ENCODE measurements at regions not wholly inside any gene's neighbourhood (a gene's known extent, or its start where the extent isn't known, plus 50 kb on each side); places are given as distances from the start of the nearest gene placed in this dataset.

- Mint-ChIP-seq H3K27ac (no peak overlapping the region), H3K36me3 (ENCODE audit: low read depth) (no peaks in the 10 kb centered on the region), H3K4me3 (no peak overlapping the region), H3K4me1 (peaks cover 8% of the 10 kb centered on the region), H3K27me3 (ENCODE audit: insufficient read depth) (peaks cover 4% of the 10 kb centered on the region), H3K9me3 (no peaks in the 10 kb centered on the region)
- Histone ChIP-seq H3K27me3 (ENCODE audit: control insufficient read depth, insufficient read depth, low read length, poor library complexity, severe bottlenecking) (peaks cover 2% of the 10 kb centered on the region), H3K9ac (ENCODE audit: extremely low read depth, low read length, poor library complexity, severe bottlenecking) (no peak overlapping the region), H3K4me1 (ENCODE audit: control insufficient read depth, insufficient read depth, low read length) (peaks cover 5% of the 10 kb centered on the region), H3K4me3 (ENCODE audit: low read length) (no peak overlapping the region), H3K36me3 (ENCODE audit: control insufficient read depth, insufficient read depth, low read length) (no peaks in the 10 kb centered on the region), H3K27ac (ENCODE audit: low read depth, low read length) (no peak overlapping the region), H3K9me3 (ENCODE audit: control insufficient read depth, low read length) (no peaks in the 10 kb centered on the region)
- whole genome bisulfite sequencing, 2 experiments (ENCODE audit: insufficient coverage in 1 of 2, insufficient read length in 1 of 2): 84 to 92% methylated on average over 2 of the region's 2 CpGs
- TF ChIP-seq CTCF (conservative IDR thresholded peaks at IDR 0.05): no peak
- DNase-seq: no peak
Measured at GRCh38 chr14:58738876-58739275, 101.1 kb downstream of the DACT1 start.

GRCh38 chr14:58739674-58740073, 101.9 kb downstream of the DACT1 start:
- TF ChIP-seq CTCF (conservative IDR thresholded peaks at IDR 0.05): no peak
- no peak for DNase-seq
- H3K9me3 ChIP-seq (ENCODE audit: control insufficient read depth, low read length): no peaks in the 10 kb centered on the region
- no peak overlapping the region for H3K9ac ChIP-seq (ENCODE audit: extremely low read depth, low read length, poor library complexity, severe bottlenecking)
- H3K27me3 ChIP-seq (ENCODE audit: control insufficient read depth, insufficient read depth, low read length, poor library complexity, severe bottlenecking): no peaks in the 10 kb centered on the region
- no peak overlapping the region for H3K4me3 ChIP-seq (ENCODE audit: low read length)
- Mint-ChIP-seq H3K27me3 (ENCODE audit: insufficient read depth) (peaks cover 4% of the 10 kb centered on the region), H3K36me3 (ENCODE audit: low read depth) (no peaks in the 10 kb centered on the region), H3K27ac (no peak overlapping the region), H3K4me1 (peaks cover 14% of the 10 kb centered on the region), H3K4me3 (no peak overlapping the region), H3K9me3 (no peaks in the 10 kb centered on the region)
- H3K27ac ChIP-seq (ENCODE audit: low read depth, low read length): no peak overlapping the region
- WGBS, 2 experiments (ENCODE audit: insufficient coverage in 1 of 2, insufficient read length in 1 of 2): 94 to 96% methylated on average over 2 to 3 of the region's 3 CpGs
- peaks cover 12% of the 10 kb centered on the region for H3K4me1 ChIP-seq (ENCODE audit: control insufficient read depth, insufficient read depth, low read length)
- no peaks in the 10 kb centered on the region for H3K36me3 ChIP-seq (ENCODE audit: control insufficient read depth, insufficient read depth, low read length)

DNA sequence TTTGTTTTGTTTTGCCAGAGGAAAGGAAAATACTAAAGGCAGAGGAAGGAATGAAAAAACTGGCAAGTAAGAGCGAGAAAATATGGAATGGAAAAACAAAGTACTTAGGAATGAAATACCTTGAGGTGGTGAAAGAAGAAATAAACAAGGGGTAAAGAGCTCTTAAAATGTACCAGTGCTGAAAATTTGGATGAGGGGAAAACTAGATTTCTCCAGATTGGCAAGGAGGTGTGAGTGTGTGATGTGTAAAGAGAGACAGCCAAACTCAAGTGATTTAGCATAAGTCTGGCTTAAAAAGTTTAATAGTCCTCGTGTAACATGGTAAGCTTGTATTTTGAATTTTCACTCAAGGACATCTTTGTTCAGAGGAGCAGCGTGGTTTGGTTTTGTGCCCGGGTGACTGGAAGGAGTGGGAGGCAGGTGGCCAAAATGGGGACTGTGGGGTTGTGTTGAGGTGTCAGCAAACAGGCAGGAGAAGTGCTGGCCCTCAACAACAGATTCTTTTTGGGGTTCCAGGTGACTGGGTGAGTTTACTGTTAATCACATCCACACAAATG, 102.7 kb downstream of the DACT1 start:
- Histone ChIP-seq H3K36me3 (ENCODE audit: control insufficient read depth, insufficient read depth, low read length) (no peaks in the 10 kb centered on the region), H3K9ac (ENCODE audit: extremely low read depth, low read length, poor library complexity, severe bottlenecking) (no peak overlapping the region), H3K9me3 (ENCODE audit: control insufficient read depth, low read length) (no peaks in the 10 kb centered on the region), H3K4me1 (ENCODE audit: control insufficient read depth, insufficient read depth, low read length) (peaks cover 12% of the 10 kb centered on the region), H3K27ac (ENCODE audit: low read depth, low read length) (no peak overlapping the region), H3K27me3 (ENCODE audit: control insufficient read depth, insufficient read depth, low read length, poor library complexity, severe bottlenecking) (no peaks in the 10 kb centered on the region), H3K4me3 (ENCODE audit: low read length) (no peak overlapping the region)
- Mint-ChIP-seq H3K27ac (no peak overlapping the region), H3K4me3 (no peak overlapping the region), H3K9me3 (no peaks in the 10 kb centered on the region), H3K36me3 (ENCODE audit: low read depth) (no peaks in the 10 kb centered on the region), H3K27me3 (ENCODE audit: insufficient read depth) (peaks cover 2% of the 10 kb centered on the region), H3K4me1 (peaks cover 21% of the 10 kb centered on the region)
- TF ChIP-seq CTCF (conservative IDR thresholded peaks at IDR 0.05): no peak
- no peak for DNase-seq
- 87 to 94% methylated on average over 3 to 4 of the region's 4 CpGs for WGBS, 2 experiments (ENCODE audit: insufficient coverage in 1 of 2, insufficient read length in 1 of 2)

All from endodermal cell (in vitro differentiated cells).